Inflammatory macrophage treated with lipopolysaccharide for 1 hour (primary cell): ENCODE measurements at regions not wholly inside any gene's neighbourhood (a gene's known extent, or its start where the extent isn't known, plus 50 kb on each side); places are given as distances from the start of the nearest gene placed in this dataset.
"Not testable (repeated sequence)": the region's sequence is repeated elsewhere in the genome, so short reads cannot be mapped to it uniquely, and the experiment has no call there.

Experiments
- DNase-seq, 2 donors: peaks; one replicate each; pipeline ENCODE4 v3.0.0-alpha.2; 2020 to 2022

GRCh38 chr1:38787041-38787440 is 72.5 kb downstream of the RRAGC start:
- DNase-seq = no peak

GRCh38 chr1:38786040-38786436 is 73.5 kb downstream of the RRAGC start:
- no peak for DNase-seq

DNA sequence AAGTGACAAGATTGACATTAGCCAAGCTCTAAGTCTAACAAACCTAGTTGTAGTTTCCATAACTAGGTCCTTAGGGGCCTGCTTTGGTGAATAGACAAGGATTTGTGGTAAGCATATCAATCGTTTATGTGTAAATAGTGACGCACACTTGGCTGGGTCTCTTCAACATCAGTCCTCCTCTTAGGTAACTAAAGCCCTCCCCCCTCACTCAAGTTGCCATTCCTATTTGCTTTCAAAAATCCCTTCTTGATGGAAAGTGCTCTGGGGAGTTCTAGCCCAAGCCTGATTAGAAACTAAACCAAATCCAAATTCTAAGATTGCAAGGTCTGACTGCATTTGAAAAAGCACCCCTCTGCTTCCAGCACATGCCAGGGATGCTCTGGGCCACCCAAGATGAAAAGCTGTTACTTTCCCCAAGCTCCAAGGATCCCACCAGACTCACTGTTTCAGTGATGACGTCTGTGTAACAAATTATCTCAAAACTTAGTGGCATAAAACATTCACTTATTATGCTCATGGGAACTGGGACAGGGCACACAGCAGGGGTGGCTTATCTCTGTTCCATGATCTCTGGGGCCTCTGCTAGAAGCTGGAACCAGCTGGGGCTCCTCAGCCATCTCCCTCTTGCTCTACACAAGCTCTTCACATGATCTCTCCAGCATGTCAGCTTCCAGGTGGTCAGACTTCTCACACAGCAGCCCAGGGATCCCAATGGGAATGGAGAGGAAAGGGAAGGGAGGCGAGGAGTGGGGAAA is 74.1 kb downstream of the RRAGC start:
- no peak for DNase-seq

DNA sequence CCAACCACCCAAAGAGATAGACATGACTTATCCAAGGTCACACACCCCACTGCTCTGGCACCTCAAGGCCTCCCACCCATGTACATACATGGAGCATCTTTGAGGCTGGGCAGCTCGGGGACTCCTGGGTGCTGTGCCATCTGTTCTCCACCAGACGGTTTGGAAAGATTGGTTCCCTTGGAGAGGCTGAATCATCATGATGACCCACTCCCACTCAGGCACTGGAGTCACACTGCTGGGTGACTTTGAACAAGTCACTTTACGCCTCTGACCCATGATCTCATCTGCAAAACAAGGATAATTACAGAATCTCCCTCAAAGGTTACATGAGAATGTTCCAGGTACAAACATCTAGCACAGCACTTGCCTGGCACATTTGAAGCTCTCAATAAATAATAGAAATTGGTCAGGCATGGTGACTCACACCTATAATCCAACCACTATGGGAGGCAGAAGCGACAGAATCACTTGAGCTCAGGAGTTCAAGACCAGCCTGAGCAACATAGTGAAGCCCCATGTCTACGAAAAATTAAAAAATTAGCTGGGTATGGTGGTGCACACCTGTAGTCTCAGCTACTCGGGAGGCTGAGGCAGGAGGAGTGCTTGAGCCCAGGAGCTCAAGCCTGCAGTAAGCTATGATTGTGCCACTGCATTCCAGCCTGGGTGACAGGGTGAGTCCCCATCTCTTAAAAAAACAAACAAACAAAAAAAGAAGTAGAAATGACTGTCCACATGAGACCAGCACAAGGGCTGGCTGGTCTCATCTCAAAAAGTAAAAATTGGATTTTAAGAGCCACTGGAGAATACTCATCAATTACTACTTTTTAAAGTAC is 74.9 kb downstream of the RRAGC start:
- DNase-seq = peak in 1 of 2 donors; percentile 20

GRCh38 chr1:38783640-38784229 is 75.8 kb downstream of the RRAGC start:
- no peak for DNase-seq

DNA sequence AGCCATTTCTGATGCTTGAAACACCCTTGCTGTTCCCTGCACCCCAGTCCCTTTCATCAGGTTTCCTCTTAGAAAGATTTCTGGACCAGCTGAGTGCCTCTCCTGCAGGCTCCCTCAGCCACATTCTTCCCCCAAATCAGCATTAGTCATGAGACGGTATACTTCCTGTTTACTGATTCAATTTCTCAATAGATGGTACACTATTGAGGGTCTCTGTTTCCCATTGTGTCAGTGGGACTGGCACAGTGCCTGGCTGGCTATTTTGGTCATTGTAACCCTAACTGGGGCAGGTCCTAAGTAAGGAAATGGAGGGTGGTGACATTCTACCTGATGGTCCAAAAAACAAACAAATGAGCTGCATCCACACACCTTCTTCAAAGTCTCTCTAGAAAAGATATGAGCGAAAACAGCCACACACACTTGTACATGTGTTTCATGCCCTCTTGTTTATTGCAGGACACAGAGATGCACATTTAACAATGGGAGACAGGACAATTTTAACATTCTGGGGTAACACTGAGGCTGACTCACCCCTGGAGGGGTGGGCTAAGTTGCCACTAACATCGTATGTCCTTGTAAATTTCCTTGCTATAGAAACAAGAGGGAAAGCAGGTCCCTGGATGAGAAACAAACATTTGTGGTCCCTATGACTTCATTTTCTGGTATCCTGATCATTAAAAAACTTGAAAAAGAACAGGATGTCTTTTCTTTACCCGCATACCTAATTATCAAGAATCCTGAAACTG is 77.5 kb downstream of the RRAGC start:
- DNase-seq = no peak

DNA sequence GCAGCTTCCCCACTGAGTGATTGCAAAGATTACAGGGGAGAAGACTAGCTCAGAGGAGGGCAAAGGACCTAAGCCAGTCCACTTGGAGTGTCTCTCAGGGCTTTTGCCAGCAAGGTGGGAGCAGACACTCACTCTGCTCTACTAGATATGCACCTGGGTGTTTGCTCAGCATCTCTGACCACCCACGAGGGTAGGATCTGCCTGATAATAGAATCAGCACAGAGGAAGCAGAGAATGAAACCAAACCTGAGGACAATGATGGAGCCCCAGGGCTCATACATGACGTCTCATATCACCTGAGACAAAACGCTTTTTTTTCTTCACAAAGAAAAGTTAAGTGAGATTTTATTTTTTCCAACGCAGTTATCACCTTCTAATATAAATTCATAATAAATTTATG is 79.4 kb downstream of the RRAGC start:
- no peak for DNase-seq

DNA sequence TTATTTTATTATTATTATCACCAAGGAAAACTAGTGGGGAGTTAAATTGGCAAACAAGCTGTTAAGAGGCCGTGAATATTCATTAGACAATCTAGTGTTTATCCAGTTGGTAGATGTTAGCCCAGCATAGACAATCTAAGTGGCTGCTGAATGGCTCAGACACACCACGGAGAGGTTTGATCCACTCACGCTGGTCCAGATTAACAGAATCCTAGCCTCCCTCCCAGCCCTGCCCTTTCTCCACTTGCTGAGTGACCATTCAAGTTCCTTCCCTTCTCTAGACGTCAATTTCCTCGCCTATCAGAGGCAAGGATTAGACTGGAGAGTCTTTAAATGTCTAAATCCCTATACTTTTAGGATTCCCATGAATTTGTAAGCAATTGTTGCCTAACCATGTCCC is 80.1 kb downstream of the RRAGC start:
- no peak for DNase-seq

DNA sequence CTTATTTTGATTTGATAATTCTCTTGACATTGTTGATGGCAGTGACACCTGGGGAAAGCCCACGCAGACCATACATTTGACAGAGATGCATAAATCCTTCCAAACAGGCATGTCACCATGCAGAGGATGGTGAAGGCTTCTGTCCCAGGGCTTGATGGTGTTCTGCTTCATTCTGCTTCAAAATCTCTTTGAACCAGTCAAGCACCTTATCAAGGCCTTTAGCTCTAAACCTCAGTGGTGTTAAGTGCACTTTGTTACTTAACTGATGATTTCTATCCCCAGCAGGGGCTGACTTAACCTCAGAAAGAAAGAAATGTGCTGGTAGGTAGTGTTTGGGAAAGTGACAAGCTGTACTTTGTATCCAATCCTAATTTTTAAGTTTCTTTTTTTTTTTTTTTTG is 81.1 kb downstream of the RRAGC start:
- no peak for DNase-seq

- no peak for DNase-seq
These were observed 81.5 kb downstream of the RRAGC start for GRCh38 chr1:38778051-38778450.

GRCh38 chr1:38777464-38777957 is 82.1 kb downstream of the RRAGC start:
- DNase-seq = no peak

- no peak for DNase-seq
These were observed 83.0 kb downstream of the RRAGC start for GRCh38 chr1:38776466-38777065.

DNA sequence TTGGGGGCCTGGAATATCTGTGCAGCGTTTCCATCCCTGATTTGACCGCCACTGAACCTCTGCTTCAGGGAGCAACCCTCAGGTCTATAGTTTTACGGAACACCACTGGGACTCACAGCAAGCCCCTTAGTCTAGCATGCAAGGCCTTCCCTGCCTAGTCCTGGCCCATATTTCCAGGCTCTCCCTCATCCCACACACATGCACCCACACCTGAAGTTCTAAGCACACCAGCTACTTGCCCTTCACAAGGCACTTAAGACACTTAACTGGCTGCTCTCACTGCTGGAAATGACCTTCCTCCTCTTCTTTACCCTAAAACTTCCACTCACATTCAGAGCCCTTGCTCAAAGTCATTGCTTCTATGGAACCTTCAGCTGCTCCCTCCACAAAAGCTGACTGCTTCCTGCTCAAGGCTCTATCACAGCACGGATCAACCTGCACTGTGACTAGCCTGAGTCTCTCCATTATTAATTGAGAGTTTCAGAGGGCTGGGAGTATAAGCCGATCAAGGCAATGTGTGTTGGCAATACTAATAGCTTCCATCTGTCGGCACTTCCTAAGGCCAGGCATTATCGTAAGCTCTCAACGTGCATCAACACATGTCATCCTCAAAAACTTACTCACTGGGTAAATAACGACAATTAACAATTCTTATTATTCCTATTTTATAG is 84.3 kb downstream of the RRAGC start:
- DNase-seq = no peak

DNA sequence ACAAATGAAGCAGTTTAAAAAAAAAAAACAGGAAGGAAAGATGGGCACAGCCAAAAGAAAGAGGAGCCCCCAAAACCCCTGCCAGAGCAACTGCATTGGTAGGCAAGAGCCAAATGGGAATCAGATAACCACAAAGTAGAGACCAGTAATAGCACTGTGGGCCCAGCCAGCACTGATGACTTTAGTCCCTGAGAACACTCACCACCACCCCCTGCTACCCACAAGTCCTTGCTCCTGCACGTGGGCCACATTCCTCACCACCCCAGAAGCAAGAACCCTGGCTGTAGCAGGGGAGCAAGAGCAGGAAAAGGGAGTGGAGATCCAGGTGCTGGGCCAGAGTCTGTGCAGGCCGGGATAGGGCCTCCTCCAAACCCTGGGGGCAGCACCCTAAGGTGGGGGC is 86.1 kb downstream of the RRAGC start:
- no peak for DNase-seq

GRCh38 chr1:38772953-38773352 is 86.6 kb downstream of the RRAGC start:
- DNase-seq = no peak

- DNase-seq = no peak
These were observed 87.5 kb downstream of the RRAGC start for GRCh38 chr1:38772026-38772425.

DNA sequence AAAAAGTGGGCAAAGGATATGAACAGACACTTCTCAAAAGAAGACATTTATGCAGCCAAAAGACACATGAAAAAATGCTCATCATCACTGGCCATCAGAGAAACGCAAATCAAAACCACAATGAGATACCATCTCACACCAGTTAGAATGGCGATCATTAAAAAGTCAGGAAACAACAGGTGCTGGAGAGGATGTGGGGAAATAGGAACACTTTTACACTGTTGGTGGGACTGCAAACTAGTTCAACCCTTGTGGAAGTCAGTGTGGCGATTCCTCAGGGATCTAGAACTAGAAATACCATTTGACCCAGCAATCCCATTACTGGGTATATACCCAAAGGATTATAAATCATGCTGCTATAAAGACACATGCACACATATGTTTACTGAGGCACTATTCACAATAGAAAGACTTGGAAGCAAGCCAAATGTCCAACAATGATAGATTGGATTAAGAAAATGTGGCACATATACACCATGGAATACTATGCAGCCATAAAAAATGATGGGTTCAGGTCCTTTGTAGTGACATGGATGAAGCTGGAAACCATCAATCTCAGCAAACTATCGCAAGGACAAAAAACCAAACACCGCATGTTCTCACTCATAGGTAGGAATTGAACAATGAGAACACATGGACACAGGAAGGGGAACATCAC is 88.9 kb downstream of the RRAGC start:
- DNase-seq = not testable (repeated sequence)

DNA sequence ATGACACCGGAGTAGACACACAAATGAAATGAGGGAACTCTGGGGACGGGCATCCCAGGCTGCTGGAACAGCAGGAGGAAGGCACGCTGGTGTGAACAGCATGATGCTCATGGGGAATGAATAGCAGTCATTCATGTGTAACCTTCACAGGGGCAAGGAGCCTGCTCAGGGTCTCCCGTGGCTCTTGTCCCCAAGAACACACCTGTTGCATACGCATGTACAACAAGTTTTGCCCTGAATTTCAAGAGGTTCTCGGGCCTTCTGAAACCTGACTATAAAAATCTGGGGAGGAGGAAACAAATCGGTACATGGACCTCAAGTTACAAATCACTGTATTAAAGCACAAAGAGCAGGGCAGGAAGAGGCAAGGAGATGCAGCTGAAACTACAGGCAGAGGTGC is 93.4 kb downstream of the RRAGC start:
- DNase-seq = no peak

DNA sequence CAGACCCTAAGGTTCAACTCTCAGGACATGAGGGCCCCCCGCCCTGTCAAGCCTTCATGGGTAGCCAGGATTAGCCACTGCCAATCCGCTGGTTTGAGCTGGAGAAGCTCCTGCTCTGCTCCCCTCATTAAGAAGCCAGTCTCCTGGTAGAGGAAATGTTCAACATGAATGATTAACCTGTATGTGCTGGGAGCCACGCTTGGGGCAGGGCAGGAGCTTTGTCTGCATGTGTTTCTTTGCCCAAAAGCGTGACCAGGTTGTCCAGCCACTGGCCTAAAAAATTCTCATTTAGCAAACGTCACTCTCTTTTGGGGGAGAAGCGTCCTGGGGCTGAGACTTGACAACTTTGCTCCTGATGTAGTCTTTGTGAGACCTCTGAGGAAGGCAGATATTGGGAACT is 96.5 kb downstream of the RRAGC start:
- DNase-seq = no peak

- DNase-seq = no peak
These were observed 99.0 kb downstream of the RRAGC start for GRCh38 chr1:38760562-38760961.

DNA sequence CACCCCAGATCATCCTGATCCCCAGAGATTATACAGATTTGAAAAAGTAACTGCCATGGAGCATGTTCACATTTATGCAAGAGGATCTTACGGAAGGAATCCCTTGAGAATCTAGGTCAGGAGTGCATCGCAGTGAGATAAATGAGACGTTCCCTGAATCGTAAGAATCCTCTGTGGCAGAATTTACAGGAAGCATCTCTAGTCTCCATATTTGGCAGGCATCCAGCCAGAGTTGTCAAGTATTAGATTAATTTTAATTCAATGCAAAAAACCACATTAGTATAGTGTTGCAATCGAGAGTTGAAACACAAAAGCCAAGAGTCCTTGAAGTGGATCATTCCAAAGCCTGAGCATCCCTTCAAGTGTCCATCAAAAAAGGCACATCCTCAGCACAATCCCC is 100.8 kb downstream of the RRAGC start:
- no peak for DNase-seq
